OCI-LY7 (cell line): ENCODE measurements at regions not wholly inside any gene's neighbourhood (a gene's known extent, or its start where the extent isn't known, plus 50 kb on each side); places are given as distances from the start of the nearest gene placed in this dataset.

Experiments used
- CTCF ChIP-seq: fragments of 200-600 bp; sonication (generic); conservative IDR thresholded peaks from 2 replicates; pipeline ENCODE4 v1.5.1; 2014; ENCODE audit warnings: mild to moderate bottlenecking, antibody characterized with exemption, low read length, moderate library complexity, mixed read lengths
- EZH2phosphoT487 ChIP-seq: fragments of 200-600 bp; sonication (generic); IDR thresholded peaks from 2 replicates; pipeline ENCODE4 v1.6.1; 2018; ENCODE audit warnings: low read depth, borderline replicate concordance, mild to moderate bottlenecking, mixed run types, antibody characterized with exemption, low read length, moderate library complexity, mixed read lengths

- no peak for TF ChIP-seq CTCF
- TF ChIP-seq EZH2phosphoT487, result no peak
These were observed 370.6 kb upstream of the PIK3R1 start for GRCh38 chr5:67844924-67845323.
